ENCODE measurements at regions not wholly inside any gene's neighbourhood (a gene's known extent, or its start where the extent isn't known, plus 50 kb on each side); places are given as distances from the start of the nearest gene placed in this dataset.

GRCh38 chr3:117616227-117616626 lies 906.6 kb downstream of the TUSC7 start:
- DNase-seq (ENCODE audit: low read depth in 3 of 3), result no peak

- DNase-seq (ENCODE audit: low read depth in 3 of 3), result no peak
Measured at GRCh38 chr3:117617906-117618305, 908.3 kb downstream of the TUSC7 start.

GRCh38 chr3:117618462-117618861 lies 908.9 kb downstream of the TUSC7 start:
- DNase-seq (ENCODE audit: low read depth in 3 of 3), result no peak

- no peak for DNase-seq (ENCODE audit: low read depth in 3 of 3)
Measured at GRCh38 chr3:117619805-117620204, 910.2 kb downstream of the TUSC7 start.

- no peak for DNase-seq (ENCODE audit: low read depth in 3 of 3)
Measured at GRCh38 chr3:117622171-117622841, 912.7 kb downstream of the TUSC7 start.

GRCh38 chr3:117624424-117624823 lies 914.8 kb downstream of the TUSC7 start:
- no peak for DNase-seq (ENCODE audit: low read depth in 3 of 3)

GRCh38 chr3:117625174-117625573 lies 915.6 kb downstream of the TUSC7 start:
- DNase-seq (ENCODE audit: low read depth in 3 of 3), result no peak

GRCh38 chr3:117626577-117626976 lies 917.0 kb downstream of the TUSC7 start:
- DNase-seq (ENCODE audit: low read depth in 3 of 3), result no peak

- no peak for DNase-seq (ENCODE audit: low read depth in 3 of 3)
Measured at GRCh38 chr3:117628823-117629291, 919.3 kb downstream of the TUSC7 start.

GRCh38 chr3:117629505-117629904 lies 919.9 kb downstream of the TUSC7 start:
- no peak for DNase-seq (ENCODE audit: low read depth in 3 of 3)

- DNase-seq (ENCODE audit: low read depth in 3 of 3), result no peak
Measured at GRCh38 chr3:117630469-117630868, 920.9 kb downstream of the TUSC7 start.

- no peak for DNase-seq (ENCODE audit: low read depth in 3 of 3)
Measured at GRCh38 chr3:117630885-117631284, 921.3 kb downstream of the TUSC7 start.

- DNase-seq (ENCODE audit: low read depth in 3 of 3), result no peak
Measured at GRCh38 chr3:117631781-117632180, 922.2 kb downstream of the TUSC7 start.

- DNase-seq (ENCODE audit: low read depth in 3 of 3), result no peak
Measured at GRCh38 chr3:117632191-117632590, 922.6 kb downstream of the TUSC7 start.

- DNase-seq (ENCODE audit: low read depth in 3 of 3), result no peak
Measured at GRCh38 chr3:117633207-117633606, 923.6 kb downstream of the TUSC7 start.

- no peak for DNase-seq (ENCODE audit: low read depth in 3 of 3)
Measured at GRCh38 chr3:117637666-117638065, 928.1 kb downstream of the TUSC7 start.

- no peak for DNase-seq (ENCODE audit: low read depth in 3 of 3)
Measured at GRCh38 chr3:117644203-117644602, 934.6 kb downstream of the TUSC7 start.

GRCh38 chr3:117645561-117646242 lies 936.1 kb downstream of the TUSC7 start:
- DNase-seq (ENCODE audit: low read depth in 3 of 3), result no peak

GRCh38 chr3:117647435-117647834 lies 937.9 kb downstream of the TUSC7 start:
- DNase-seq (ENCODE audit: low read depth in 3 of 3), result no peak

GRCh38 chr3:117651246-117651645 lies 941.7 kb downstream of the TUSC7 start:
- no peak for DNase-seq (ENCODE audit: low read depth in 3 of 3)

- DNase-seq (ENCODE audit: low read depth in 3 of 3), result no peak
Measured at GRCh38 chr3:117656391-117656790, 946.8 kb downstream of the TUSC7 start.

- DNase-seq (ENCODE audit: low read depth in 3 of 3), result no peak
Measured at GRCh38 chr3:117657278-117657677, 947.7 kb downstream of the TUSC7 start.
